Stromal cell of bone marrow (primary cell): ENCODE measurements at regions not wholly inside any gene's neighbourhood (a gene's known extent, or its start where the extent isn't known, plus 50 kb on each side); places are given as distances from the start of the nearest gene placed in this dataset.

Experiments used
- DNase-seq: peaks from one replicate; pipeline ENCODE4 v3.0.0-alpha.2; 2012; ENCODE audit warnings: low read depth

GRCh38 chr17:33976831-33977230 lies 278.3 kb upstream of the CCL2 start:
- DNase-seq: no peak

DNA sequence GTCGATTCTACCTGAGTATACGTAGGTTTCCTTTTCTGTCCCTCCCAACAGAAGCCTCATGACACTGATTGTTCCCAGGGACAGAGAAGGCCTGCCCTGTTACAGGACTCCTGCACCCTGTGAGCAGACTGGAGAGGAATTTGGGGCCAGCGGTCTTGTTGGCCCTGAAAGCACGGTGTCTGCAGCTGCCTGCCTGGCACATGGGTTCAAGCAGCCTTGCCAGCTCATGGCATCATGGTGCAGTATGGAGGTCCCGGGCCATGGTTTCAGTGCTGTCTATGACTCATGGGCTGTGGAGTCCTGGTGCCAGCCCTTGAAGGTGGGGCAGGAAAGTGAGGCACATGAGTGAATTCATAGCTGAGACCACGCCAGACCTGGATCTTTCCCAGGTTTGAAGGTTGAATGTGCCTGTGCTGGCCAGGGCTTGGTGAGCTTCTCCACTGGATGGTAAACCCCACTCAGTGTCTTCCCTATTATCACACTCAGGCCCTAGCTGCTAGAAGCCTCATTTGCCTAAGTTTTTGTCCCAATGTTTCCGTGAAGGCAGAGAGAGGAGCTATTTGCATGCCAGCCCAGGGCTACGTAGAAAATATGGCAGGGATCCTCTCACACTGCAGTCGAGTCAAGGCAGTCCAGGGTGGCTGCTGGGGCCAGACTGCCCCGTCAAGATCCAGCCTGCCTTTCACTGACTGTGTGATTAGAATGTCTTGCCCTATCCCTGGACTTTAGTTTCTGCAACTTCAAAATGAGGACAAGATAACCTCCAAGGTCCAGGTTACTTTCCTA lies 277.2 kb upstream of the CCL2 start:
- DNase-seq: no peak

- no peak for DNase-seq
Observed at GRCh38 chr17:33978889-33979288, 276.2 kb upstream of the CCL2 start.

- DNase-seq: no peak
Observed at GRCh38 chr17:33980193-33980592, 274.9 kb upstream of the CCL2 start.

GRCh38 chr17:33981711-33982601 lies 273.1 kb upstream of the CCL2 start:
- DNase-seq: no peak

- no peak for DNase-seq
Observed at GRCh38 chr17:33982909-33983308, 272.2 kb upstream of the CCL2 start.

DNA sequence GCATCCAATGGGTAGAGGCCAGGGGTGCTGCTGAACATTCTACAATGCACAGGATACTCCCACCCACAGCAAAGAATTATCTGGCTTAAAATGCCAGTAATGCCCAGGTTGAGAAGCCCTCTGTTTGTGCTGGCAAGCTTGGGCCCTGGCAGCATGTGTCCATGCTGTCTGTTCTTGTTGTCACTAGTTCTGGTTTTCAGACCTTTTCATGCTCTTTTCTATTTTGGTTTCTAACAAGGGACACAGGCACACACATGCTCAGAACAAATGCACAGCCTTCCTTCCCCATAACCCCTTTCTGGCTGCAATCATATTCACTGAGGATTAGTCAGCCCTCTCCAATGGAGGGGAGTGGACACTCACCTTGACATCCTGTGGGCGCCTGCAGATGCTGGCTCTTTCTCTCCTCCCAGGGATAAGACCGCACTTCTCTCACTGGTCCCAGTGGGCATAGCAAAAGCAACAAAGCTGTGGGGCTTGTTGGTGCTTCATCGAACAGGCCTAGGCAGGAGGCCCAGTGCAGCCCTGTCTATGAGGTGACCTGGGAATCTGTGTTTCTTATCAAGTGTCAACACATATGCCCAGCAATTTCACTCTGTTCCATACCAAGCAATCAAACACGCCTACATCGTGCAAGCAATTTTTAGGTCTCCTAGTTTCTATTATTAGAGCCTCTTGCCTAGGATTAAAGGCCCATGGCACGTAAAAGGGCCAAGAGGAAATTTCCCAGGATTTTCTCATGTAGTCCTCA lies 271.1 kb upstream of the CCL2 start:
- no peak for DNase-seq

DNA sequence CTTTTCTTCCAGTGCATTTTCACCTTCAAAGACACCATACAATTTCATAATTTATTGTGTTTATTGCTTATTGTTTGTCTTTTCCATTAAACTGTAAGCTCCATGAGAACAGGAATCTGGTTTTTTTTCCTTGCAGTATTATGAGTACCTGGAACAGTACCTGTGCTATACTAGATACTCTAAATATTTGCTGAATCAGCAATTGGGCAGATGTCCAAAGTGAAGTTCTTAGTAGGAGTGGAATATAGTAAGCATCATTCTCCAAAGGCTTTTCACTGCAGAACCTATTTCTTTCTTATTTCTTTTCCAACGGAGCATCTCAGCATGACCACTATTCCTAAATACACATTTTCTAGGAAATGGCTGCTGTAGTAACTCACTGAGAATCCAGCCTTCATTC lies 269.0 kb upstream of the CCL2 start:
- no peak for DNase-seq

- no peak for DNase-seq
Observed at GRCh38 chr17:33986566-33986965, 268.5 kb upstream of the CCL2 start.

DNA sequence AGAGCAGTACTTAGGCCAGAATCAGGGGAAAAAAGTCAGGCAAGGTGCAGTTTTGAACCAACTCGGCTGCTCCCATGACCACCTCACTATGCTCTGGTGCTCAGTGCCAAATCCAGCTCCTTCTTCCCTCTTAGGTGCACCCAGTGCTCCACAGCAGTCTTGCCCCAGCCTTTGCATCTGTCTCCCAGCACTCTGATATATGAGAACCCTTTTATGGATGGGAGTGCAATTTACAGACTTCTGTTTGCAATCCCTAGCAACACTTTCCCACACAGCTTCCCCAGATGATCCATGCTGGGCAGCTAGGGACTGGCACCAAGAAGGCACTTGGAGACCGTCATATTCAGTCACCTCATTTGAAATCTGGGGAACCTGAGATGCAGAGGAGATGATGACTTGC lies 267.9 kb upstream of the CCL2 start:
- no peak for DNase-seq

- no peak for DNase-seq
Observed at GRCh38 chr17:33989361-33990148, 265.5 kb upstream of the CCL2 start.

- no peak for DNase-seq
Observed at GRCh38 chr17:33990943-33991706, 264.0 kb upstream of the CCL2 start.

DNA sequence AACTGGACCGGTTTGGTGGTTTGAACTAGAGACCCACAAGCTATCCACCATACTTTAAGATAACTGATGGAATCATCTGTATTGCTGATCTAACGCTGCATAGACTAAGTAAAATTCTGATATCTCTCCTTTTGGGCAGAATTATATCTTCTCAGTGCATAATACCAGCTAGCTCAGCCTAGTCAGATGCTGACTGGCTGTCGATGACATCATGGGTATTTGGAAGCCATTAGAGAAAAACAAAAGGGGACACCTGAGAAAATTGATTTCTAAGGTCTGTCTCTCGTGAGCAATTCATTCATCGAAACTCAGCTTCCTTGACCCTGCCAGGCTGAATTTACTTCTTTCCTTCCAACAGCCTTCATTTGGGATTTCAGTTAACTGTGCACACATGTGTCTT lies 263.0 kb upstream of the CCL2 start:
- DNase-seq: no peak

DNA sequence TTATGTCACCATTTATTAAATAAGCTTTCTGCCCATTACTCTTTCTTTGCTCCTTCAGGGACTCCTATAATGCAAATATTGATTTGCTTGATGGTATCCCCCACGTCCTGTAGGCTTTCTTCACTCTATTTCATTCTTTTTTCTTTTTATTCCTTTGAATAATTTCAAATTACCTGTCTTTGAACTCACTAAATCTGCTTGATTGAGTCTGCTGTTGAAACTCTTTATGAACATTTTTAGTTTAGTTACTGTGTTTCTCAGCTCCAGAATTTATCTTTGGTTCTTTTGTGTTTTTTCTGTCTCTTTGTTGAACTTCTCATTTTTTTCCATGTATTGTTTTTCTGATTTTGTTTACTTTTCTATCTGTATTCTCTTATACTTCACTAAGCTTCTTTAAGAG lies 254.4 kb upstream of the CCL2 start:
- DNase-seq: no peak

DNA sequence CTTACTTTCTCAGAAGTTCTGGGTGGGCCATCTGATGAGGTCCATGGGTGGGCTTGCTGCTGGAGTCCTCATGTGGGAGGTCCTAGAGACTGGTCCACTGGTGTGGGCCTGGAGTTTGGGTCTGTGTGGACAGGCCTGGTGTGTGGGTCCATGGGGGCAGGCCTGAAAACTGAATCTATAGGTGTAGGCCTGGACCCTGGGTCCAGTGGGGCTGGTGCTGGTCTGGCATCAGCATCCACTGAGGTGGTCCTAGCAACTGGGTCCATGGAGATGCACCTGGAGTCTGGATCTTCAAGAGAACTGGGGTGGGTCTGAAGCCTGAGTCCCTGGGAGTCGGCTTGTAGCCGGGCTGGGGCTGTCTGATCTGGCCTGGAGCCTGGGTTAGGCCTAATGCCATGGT lies 253.8 kb upstream of the CCL2 start:
- DNase-seq: no peak

GRCh38 chr17:34006126-34006525 lies 249.0 kb upstream of the CCL2 start:
- DNase-seq: no peak

GRCh38 chr17:34008125-34008524 lies 247.0 kb upstream of the CCL2 start:
- DNase-seq: no peak

DNA sequence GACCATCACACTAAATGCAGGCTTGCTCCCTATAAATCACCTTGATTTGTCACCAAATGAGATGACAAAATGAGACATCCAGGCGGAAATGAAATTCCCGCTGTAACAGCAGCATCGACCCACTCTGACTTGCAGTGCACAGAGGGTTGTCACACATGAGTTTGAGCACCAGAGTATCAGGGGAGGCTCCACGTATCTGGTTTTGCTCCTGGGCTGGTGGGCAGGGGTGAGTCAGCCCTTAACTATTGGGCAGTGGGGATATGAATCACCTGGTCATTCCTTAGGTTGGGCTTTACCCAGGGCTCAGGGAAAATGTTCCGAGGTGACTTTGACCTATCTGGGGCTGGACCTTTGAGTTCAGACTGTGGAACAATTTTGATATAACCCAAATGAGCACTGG lies 245.2 kb upstream of the CCL2 start:
- DNase-seq: no peak

DNA sequence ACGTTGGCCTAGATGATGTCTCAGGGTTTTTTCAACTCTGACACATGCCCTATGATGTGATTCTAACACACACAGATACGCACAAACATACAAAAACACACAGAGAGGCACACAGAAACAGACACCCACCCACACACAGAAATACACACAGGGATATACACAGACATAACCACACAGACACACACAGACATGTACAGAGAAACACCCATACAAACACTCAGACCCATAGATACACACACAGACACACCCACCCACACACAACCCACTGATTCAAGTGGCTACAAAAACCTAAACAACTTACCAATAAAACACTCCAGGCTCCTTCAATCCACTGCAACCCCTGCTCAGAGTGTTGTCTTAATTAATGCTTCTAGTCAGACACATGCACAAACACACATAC lies 244.6 kb upstream of the CCL2 start:
- no peak for DNase-seq

DNA sequence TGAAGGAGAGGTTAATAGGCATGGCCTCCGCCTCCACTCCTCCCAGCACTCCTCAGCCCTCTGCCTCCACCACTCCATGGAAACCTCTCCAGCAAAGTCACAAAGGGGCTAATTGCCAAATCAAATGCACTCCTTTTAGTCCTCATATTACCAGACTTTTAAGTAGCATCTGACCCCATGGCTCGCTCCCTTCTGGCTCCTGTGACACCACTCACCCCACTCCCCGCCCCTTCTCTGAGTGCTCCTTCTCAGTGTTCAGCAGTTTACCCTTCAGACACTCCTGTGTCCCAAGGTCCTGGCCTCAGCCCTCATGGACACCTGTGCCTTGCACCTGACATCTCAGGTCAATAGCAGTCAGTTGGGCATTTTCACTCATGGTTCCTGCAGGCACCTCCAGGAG lies 243.5 kb upstream of the CCL2 start:
- DNase-seq: no peak

- no peak for DNase-seq
Observed at GRCh38 chr17:34012709-34013375, 242.2 kb upstream of the CCL2 start.
